ENCODE measurements at regions not wholly inside any gene's neighbourhood (a gene's known extent, or its start where the extent isn't known, plus 50 kb on each side); places are given as distances from the start of the nearest gene placed in this dataset.

DNA sequence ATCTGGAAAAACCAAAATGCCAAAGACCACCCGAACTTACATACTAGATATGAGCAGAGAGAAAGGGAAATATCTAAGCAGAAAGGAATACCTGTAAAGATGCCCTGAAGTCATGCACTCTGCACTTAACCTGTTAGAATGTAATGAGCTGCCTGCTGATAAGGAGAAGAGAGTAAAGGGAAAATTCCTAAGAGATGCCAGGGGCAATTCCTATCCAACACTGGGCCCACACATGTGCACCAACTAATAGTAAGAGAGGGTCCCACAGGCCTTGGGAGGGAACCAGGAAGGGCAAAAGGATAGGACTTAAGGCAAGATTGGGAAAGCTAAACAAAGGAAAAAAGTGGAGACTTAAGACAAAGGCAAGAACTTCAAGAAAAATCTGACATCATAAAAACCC, 189.5 kb downstream of the NSUN3 start:
- TF ChIP-seq, protein P1, sequence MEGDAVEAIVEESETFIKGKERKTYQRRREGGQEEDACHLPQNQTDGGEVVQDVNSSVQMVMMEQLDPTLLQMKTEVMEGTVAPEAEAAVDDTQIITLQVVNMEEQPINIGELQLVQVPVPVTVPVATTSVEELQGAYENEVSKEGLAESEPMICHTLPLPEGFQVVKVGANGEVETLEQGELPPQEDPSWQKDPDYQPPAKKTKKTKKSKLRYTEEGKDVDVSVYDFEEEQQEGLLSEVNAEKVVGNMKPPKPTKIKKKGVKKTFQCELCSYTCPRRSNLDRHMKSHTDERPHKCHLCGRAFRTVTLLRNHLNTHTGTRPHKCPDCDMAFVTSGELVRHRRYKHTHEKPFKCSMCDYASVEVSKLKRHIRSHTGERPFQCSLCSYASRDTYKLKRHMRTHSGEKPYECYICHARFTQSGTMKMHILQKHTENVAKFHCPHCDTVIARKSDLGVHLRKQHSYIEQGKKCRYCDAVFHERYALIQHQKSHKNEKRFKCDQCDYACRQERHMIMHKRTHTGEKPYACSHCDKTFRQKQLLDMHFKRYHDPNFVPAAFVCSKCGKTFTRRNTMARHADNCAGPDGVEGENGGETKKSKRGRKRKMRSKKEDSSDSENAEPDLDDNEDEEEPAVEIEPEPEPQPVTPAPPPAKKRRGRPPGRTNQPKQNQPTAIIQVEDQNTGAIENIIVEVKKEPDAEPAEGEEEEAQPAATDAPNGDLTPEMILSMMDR (IDR thresholded peaks at IDR 0.05; ENCODE audit: unreplicated experiment): no peak
- Mint-ChIP-seq H3K27ac (no peak overlapping the region), H3K4me1 (ENCODE audit: low read depth) (peaks cover 26% of the 10 kb centered on the region), H3K4me3 (ENCODE audit: low read depth) (no peak overlapping the region), H3K27me3 (peaks cover 10% of the 10 kb centered on the region), H3K9me3 (ENCODE audit: low read depth) (no peaks in the 10 kb centered on the region), H3K36me3 (ENCODE audit: insufficient read depth) (no peaks in the 10 kb centered on the region)
- DNase-seq (ENCODE audit: low spot score, unreplicated experiment): no peak

- H3K36me3 Mint-ChIP-seq (ENCODE audit: insufficient read depth): no peaks in the 10 kb centered on the region
- peaks cover 11% of the 10 kb centered on the region for H3K27me3 Mint-ChIP-seq
- H3K4me3 Mint-ChIP-seq (ENCODE audit: low read depth): no peak overlapping the region
- no peaks in the 10 kb centered on the region for H3K9me3 Mint-ChIP-seq (ENCODE audit: low read depth)
- peaks cover 18% of the 10 kb centered on the region for H3K4me1 Mint-ChIP-seq (ENCODE audit: low read depth)
- TF ChIP-seq, protein P1 (IDR thresholded peaks at IDR 0.05; ENCODE audit: unreplicated experiment): no peak
- no peak overlapping the region for H3K27ac Mint-ChIP-seq
- DNase-seq (ENCODE audit: low spot score, unreplicated experiment): no peak
Measured at GRCh38 chr3:94256888-94257813, 194.3 kb downstream of the NSUN3 start.

- no peaks in the 10 kb centered on the region for H3K36me3 Mint-ChIP-seq (ENCODE audit: insufficient read depth)
- no peak for DNase-seq (ENCODE audit: low spot score, unreplicated experiment)
- H3K27ac Mint-ChIP-seq: no peak overlapping the region
- H3K4me1 Mint-ChIP-seq (ENCODE audit: low read depth): peaks cover 15% of the 10 kb centered on the region
- TF ChIP-seq, protein P1 (IDR thresholded peaks at IDR 0.05; ENCODE audit: unreplicated experiment): no peak
- H3K9me3 Mint-ChIP-seq (ENCODE audit: low read depth): no peaks in the 10 kb centered on the region
- H3K27me3 Mint-ChIP-seq: peaks cover 3% of the 10 kb centered on the region
- no peak overlapping the region for H3K4me3 Mint-ChIP-seq (ENCODE audit: low read depth)
Measured at GRCh38 chr3:94258851-94259250, 196.0 kb downstream of the NSUN3 start.

GRCh38 chr3:94259291-94259690, 196.4 kb downstream of the NSUN3 start:
- Mint-ChIP-seq H3K36me3 (ENCODE audit: insufficient read depth) (no peaks in the 10 kb centered on the region), H3K4me3 (ENCODE audit: low read depth) (no peak overlapping the region), H3K4me1 (ENCODE audit: low read depth) (peaks cover 15% of the 10 kb centered on the region), H3K27me3 (peaks cover 3% of the 10 kb centered on the region), H3K9me3 (ENCODE audit: low read depth) (no peaks in the 10 kb centered on the region), H3K27ac (no peak overlapping the region)
- TF ChIP-seq, protein P1 (IDR thresholded peaks at IDR 0.05; ENCODE audit: unreplicated experiment): no peak
- DNase-seq (ENCODE audit: low spot score, unreplicated experiment): no peak

DNA sequence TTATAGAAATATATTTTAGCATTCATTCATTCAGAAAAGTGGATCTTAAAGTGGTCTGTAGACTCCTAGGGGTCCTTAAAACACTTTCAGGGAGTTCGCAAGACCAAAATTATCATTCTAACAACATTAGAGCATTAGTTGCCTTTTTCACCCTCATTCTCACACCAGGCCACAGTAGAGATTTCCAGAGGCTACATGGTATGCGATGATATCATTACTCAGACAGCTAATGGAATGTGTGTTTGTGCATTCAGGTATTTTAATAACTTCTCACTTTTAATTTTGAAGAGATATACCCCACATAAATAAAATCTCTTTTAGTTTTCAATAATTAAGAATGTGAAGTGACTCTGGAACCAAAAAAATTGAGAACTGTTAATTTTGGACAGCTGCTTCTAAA, 206.9 kb downstream of the NSUN3 start:
- Mint-ChIP-seq H3K36me3 (ENCODE audit: insufficient read depth) (no peaks in the 10 kb centered on the region), H3K4me1 (ENCODE audit: low read depth) (peaks cover 2% of the 10 kb centered on the region), H3K9me3 (ENCODE audit: low read depth) (no peaks in the 10 kb centered on the region), H3K27ac (no peak overlapping the region), H3K27me3 (no peaks in the 10 kb centered on the region), H3K4me3 (ENCODE audit: low read depth) (no peak overlapping the region)
- no peak for DNase-seq (ENCODE audit: low spot score, unreplicated experiment)
- TF ChIP-seq, protein P1 (IDR thresholded peaks at IDR 0.05; ENCODE audit: unreplicated experiment): no peak

All from progenitor cell of endocrine pancreas (in vitro differentiated cells).